ENCODE measurements at regions not wholly inside any gene's neighbourhood (a gene's known extent, or its start where the extent isn't known, plus 50 kb on each side); places are given as distances from the start of the nearest gene placed in this dataset.
A peak's percentile ranks its signal among the peaks of the same experiment; 100 is the strongest.

GRCh38 chr7:130918129-130919052 lies 184.4 kb upstream of the KLF14 start:
- peak overlapping the region; percentile 92 for H3K27ac Mint-ChIP-seq
- no peaks in the 10 kb centered on the region for H3K9me3 Mint-ChIP-seq
- no peaks in the 10 kb centered on the region for H3K36me3 Mint-ChIP-seq
- peak; percentile 66 for ATAC-seq
- peak in 1 of 2 donors; percentile 75 for DNase-seq (ENCODE audit: low spot score in 2 of 2)
- H3K4me3 Mint-ChIP-seq: peak overlapping the region; percentile 62
- H3K4me1 Mint-ChIP-seq: peaks cover 85% of the 10 kb centered on the region

- ATAC-seq: no peak
- DNase-seq (ENCODE audit: low spot score in 2 of 2): no peak
- Mint-ChIP-seq H3K36me3 (no peaks in the 10 kb centered on the region), H3K4me1 (peaks cover 80% of the 10 kb centered on the region), H3K4me3 (peak overlapping the region; percentile 62), H3K27ac (peak overlapping the region; percentile 92), H3K9me3 (no peaks in the 10 kb centered on the region)
Measured at GRCh38 chr7:130919316-130920103, 185.5 kb upstream of the KLF14 start.

- no peak for ATAC-seq
- Mint-ChIP-seq H3K9me3 (no peaks in the 10 kb centered on the region), H3K4me1 (peaks cover 80% of the 10 kb centered on the region), H3K4me3 (peak overlapping the region; percentile 27), H3K36me3 (no peaks in the 10 kb centered on the region), H3K27ac (peak overlapping the region; percentile 92)
- DNase-seq (ENCODE audit: low spot score in 2 of 2): no peak
Measured at GRCh38 chr7:130920122-130920521, 186.1 kb upstream of the KLF14 start.

- DNase-seq (ENCODE audit: low spot score in 2 of 2): peak in 1 of 2 donors; percentile 53
- Mint-ChIP-seq H3K9me3 (no peaks in the 10 kb centered on the region), H3K4me1 (peaks cover 80% of the 10 kb centered on the region), H3K27ac (peak overlapping the region; percentile 92), H3K4me3 (peak overlapping the region; percentile 27), H3K36me3 (no peaks in the 10 kb centered on the region)
- ATAC-seq: no peak
Measured at GRCh38 chr7:130921391-130922180, 187.6 kb upstream of the KLF14 start.

GRCh38 chr7:130922206-130923112 lies 188.5 kb upstream of the KLF14 start:
- no peak for ATAC-seq
- Mint-ChIP-seq H3K4me3 (no peak overlapping the region), H3K9me3 (no peaks in the 10 kb centered on the region), H3K4me1 (peaks cover 79% of the 10 kb centered on the region), H3K27ac (peak overlapping the region; percentile 77), H3K36me3 (no peaks in the 10 kb centered on the region)
- DNase-seq (ENCODE audit: low spot score in 2 of 2): no peak

- ATAC-seq (no peak), DNase-seq (ENCODE audit: low spot score in 2 of 2) (no peak)
- peak overlapping the region; percentile 77 for H3K27ac Mint-ChIP-seq
- H3K36me3 Mint-ChIP-seq: no peaks in the 10 kb centered on the region
- H3K4me1 Mint-ChIP-seq: peaks cover 79% of the 10 kb centered on the region
- no peaks in the 10 kb centered on the region for H3K9me3 Mint-ChIP-seq
- no peak overlapping the region for H3K4me3 Mint-ChIP-seq
Measured at GRCh38 chr7:130923365-130923764, 189.4 kb upstream of the KLF14 start.

GRCh38 chr7:130923930-130924329 lies 189.9 kb upstream of the KLF14 start:
- no peaks in the 10 kb centered on the region for H3K9me3 Mint-ChIP-seq
- no peak overlapping the region for H3K27ac Mint-ChIP-seq
- H3K36me3 Mint-ChIP-seq: no peaks in the 10 kb centered on the region
- no peak for ATAC-seq
- H3K4me3 Mint-ChIP-seq: peak overlapping the region; percentile 43
- peaks cover 77% of the 10 kb centered on the region for H3K4me1 Mint-ChIP-seq
- DNase-seq (ENCODE audit: low spot score in 2 of 2): peak in 1 of 2 donors; percentile 49

GRCh38 chr7:130925136-130925794 lies 191.3 kb upstream of the KLF14 start:
- peaks cover 77% of the 10 kb centered on the region for H3K4me1 Mint-ChIP-seq
- no peak overlapping the region for H3K27ac Mint-ChIP-seq
- no peaks in the 10 kb centered on the region for H3K36me3 Mint-ChIP-seq
- peak overlapping the region; percentile 43 for H3K4me3 Mint-ChIP-seq
- DNase-seq (ENCODE audit: low spot score in 2 of 2): peak in 1 of 2 donors; percentile 49
- H3K9me3 Mint-ChIP-seq: no peaks in the 10 kb centered on the region
- peak; percentile 38 for ATAC-seq

GRCh38 chr7:130926001-130926691 lies 192.1 kb upstream of the KLF14 start:
- Mint-ChIP-seq H3K4me1 (peaks cover 77% of the 10 kb centered on the region), H3K9me3 (no peaks in the 10 kb centered on the region), H3K4me3 (peak overlapping the region; percentile 43), H3K36me3 (no peaks in the 10 kb centered on the region), H3K27ac (no peak overlapping the region)
- ATAC-seq (peak; percentile 54), DNase-seq (ENCODE audit: low spot score in 2 of 2) (peak in 1 of 2 donors; percentile 63)

GRCh38 chr7:130927062-130927461 lies 193.1 kb upstream of the KLF14 start:
- Mint-ChIP-seq H3K36me3 (no peaks in the 10 kb centered on the region), H3K9me3 (no peaks in the 10 kb centered on the region), H3K27ac (no peak overlapping the region), H3K4me1 (peaks cover 86% of the 10 kb centered on the region), H3K4me3 (peak overlapping the region; percentile 43)
- ATAC-seq (peak; percentile 52), DNase-seq (ENCODE audit: low spot score in 2 of 2) (peak in 1 of 2 donors; percentile 53)

- Mint-ChIP-seq H3K9me3 (no peaks in the 10 kb centered on the region), H3K36me3 (no peaks in the 10 kb centered on the region), H3K4me1 (peaks cover 86% of the 10 kb centered on the region), H3K27ac (no peak overlapping the region), H3K4me3 (peak overlapping the region; percentile 43)
- ATAC-seq (no peak), DNase-seq (ENCODE audit: low spot score in 2 of 2) (peak in 1 of 2 donors; percentile 48)
Measured at GRCh38 chr7:130927564-130927963, 193.6 kb upstream of the KLF14 start.

GRCh38 chr7:130929896-130930659 lies 196.1 kb upstream of the KLF14 start:
- no peak overlapping the region for H3K27ac Mint-ChIP-seq
- ATAC-seq: peak; percentile 61
- peak overlapping the region; percentile 36 for H3K4me3 Mint-ChIP-seq
- H3K9me3 Mint-ChIP-seq: no peaks in the 10 kb centered on the region
- peaks cover 91% of the 10 kb centered on the region for H3K4me1 Mint-ChIP-seq
- no peaks in the 10 kb centered on the region for H3K36me3 Mint-ChIP-seq
- peak in 1 of 2 donors; percentile 51 for DNase-seq (ENCODE audit: low spot score in 2 of 2)

- H3K36me3 Mint-ChIP-seq: no peaks in the 10 kb centered on the region
- peak overlapping the region; percentile 36 for H3K4me3 Mint-ChIP-seq
Measured at GRCh38 chr7:130930681-130931080, 196.7 kb upstream of the KLF14 start.

More at GRCh38 chr7:130930681-130931080, 196.7 kb upstream of the KLF14 start:
- ATAC-seq (no peak), DNase-seq (ENCODE audit: low spot score in 2 of 2) (no peak)
- Mint-ChIP-seq H3K4me1 (peaks cover 91% of the 10 kb centered on the region), H3K27ac (no peak overlapping the region), H3K9me3 (no peaks in the 10 kb centered on the region)
